IMR-90 (cell line): ENCODE measurements at regions not wholly inside any gene's neighbourhood (a gene's known extent, or its start where the extent isn't known, plus 50 kb on each side); places are given as distances from the start of the nearest gene placed in this dataset.

Experiments
- ATAC-seq: fragments of 200-7000 bp; cut with Tn5 transposase; 2 replicates; pipeline ENCODE4 v1.9.1; 2020; ENCODE audit warnings: low read depth, mild to moderate bottlenecking, moderate library complexity
- BruUV-seq: library from RNA; stranded (reverse); fragments of 400-500 nt; replicated peaks from 2 replicates; lab custom pipeline; 2021; lab: Mats Ljungman, UMichigan
- CTCF ChIA-PET: fragments of 300-600 bp; formaldehyde crosslinking; extraction: SDS; loops from one replicate; lab custom pipeline; 2021; ENCODE audit warnings: antibody characterized with exemption; lab: Yijun Ruan, JAX
- POLR2A ChIA-PET: fragments of 300-600 bp; sonication (Branson Sonifier 250); formaldehyde crosslinking; loops from one replicate; lab custom pipeline; 2022; ENCODE audit warnings: antibody characterized with exemption; ENCODE audit not compliant: unreplicated experiment; lab: Charles Lee
- DNase-seq: peaks from one replicate; pipeline ENCODE4 v3.0.0; 2013
- H2AFZ ChIP-seq: replicated peaks from 2 replicates; pipeline ENCODE3; 2013; ENCODE audit warnings: low read length, mild to moderate bottlenecking; ENCODE audit not compliant: poor library complexity
- H2AK5ac ChIP-seq: 2 replicates; pipeline ENCODE4 v1.6.1; 2013; ENCODE audit warnings: low read depth, low read length, inconsistent platforms
- H2AK9ac ChIP-seq: replicated peaks from 2 replicates; pipeline ENCODE3; 2013; ENCODE audit warnings: mild to moderate bottlenecking, low read depth, low read length, moderate library complexity; ENCODE audit not compliant: poor library complexity
- H2BK120ac ChIP-seq: 2 replicates; pipeline ENCODE4 v1.6.1; 2013; ENCODE audit warnings: low read depth, low read length, inconsistent platforms
- H2BK15ac ChIP-seq: 3 replicates; pipeline ENCODE4 v1.6.1; 2013; ENCODE audit warnings: low read depth, low read length, inconsistent platforms
- H2BK20ac ChIP-seq: 2 replicates; pipeline ENCODE4 v1.6.1; 2013; ENCODE audit warnings: low read depth, mild to moderate bottlenecking, inconsistent platforms, low read length, moderate library complexity
- H2BK5ac ChIP-seq: 2 replicates; pipeline ENCODE4 v1.6.1; 2013; ENCODE audit warnings: mild to moderate bottlenecking, low read depth, low read length, inconsistent platforms; ENCODE audit not compliant: poor library complexity, severe bottlenecking
- H3K14ac ChIP-seq: replicated peaks from 2 replicates; pipeline ENCODE4 v1.6.1; 2013; ENCODE audit warnings: low read depth, low read length, inconsistent platforms
- H3K18ac ChIP-seq: 2 replicates; pipeline ENCODE4 v1.6.1; 2013; ENCODE audit warnings: low read depth, low read length, control low read depth
- H3K23ac ChIP-seq: 2 replicates; pipeline ENCODE4 v1.6.1; 2013; ENCODE audit warnings: low read depth, low read length, inconsistent platforms
- H3K27ac ChIP-seq: 2 replicates; pipeline ENCODE4 v1.5.1; 2013; ENCODE audit warnings: mild to moderate bottlenecking, control low read depth, low read length; ENCODE audit not compliant: insufficient read depth
- H3K27me3 ChIP-seq: 2 replicates; pipeline ENCODE4 v1.6.1; 2013; ENCODE audit warnings: low read length; ENCODE audit not compliant: control insufficient read depth, insufficient read depth
- H3K36me3 ChIP-seq: 2 replicates; pipeline ENCODE4 v1.6.1; 2013; ENCODE audit warnings: low read length, mixed read lengths; ENCODE audit not compliant: control insufficient read depth, insufficient read depth
- H3K4ac ChIP-seq: 2 replicates; pipeline ENCODE4 v1.6.1; 2013; ENCODE audit warnings: low read depth, low read length, inconsistent platforms
- H3K4me1 ChIP-seq: 2 replicates; pipeline ENCODE4 v1.6.1; 2013; ENCODE audit warnings: low read length, mixed read lengths; ENCODE audit not compliant: control insufficient read depth, insufficient read depth
- H3K4me2 ChIP-seq: 2 replicates; pipeline ENCODE4 v1.6.1; 2013; ENCODE audit warnings: low read depth, mild to moderate bottlenecking, control low read depth, low read length, moderate library complexity
- H3K4me3 ChIP-seq: 2 replicates; pipeline ENCODE4 v1.5.1; 2013; ENCODE audit warnings: low read depth, mild to moderate bottlenecking, control low read depth, low read length, moderate library complexity; ENCODE audit not compliant: insufficient read depth
- H3K56ac ChIP-seq: 2 replicates; pipeline ENCODE4 v1.6.1; 2013; ENCODE audit warnings: low read length, inconsistent platforms; ENCODE audit not compliant: insufficient read depth; ENCODE audit errors: extremely low read depth
- H3K79me1 ChIP-seq, 2 experiments: 2 replicates each; pipeline ENCODE4 v1.6.1; 2013; ENCODE audit warnings: low read length in 2 of 2, inconsistent platforms in 1 of 2, low read depth in 1 of 2
- H3K9ac ChIP-seq: 2 replicates; pipeline ENCODE4 v1.6.1; 2013; ENCODE audit warnings: low read depth, low read length, control low read depth
- H3K9me1 ChIP-seq: 2 replicates; pipeline ENCODE4 v1.6.1; 2013; ENCODE audit warnings: low read length, inconsistent platforms; ENCODE audit not compliant: insufficient read depth
- H3K9me3 ChIP-seq: 2 replicates; pipeline ENCODE4 v1.6.1; 2013; ENCODE audit warnings: low read length; ENCODE audit not compliant: control insufficient read depth, insufficient read depth
- H4K20me1 ChIP-seq: 2 replicates; pipeline ENCODE4 v1.6.1; 2013; ENCODE audit warnings: low read length, inconsistent platforms; ENCODE audit not compliant: insufficient read depth
- H4K5ac ChIP-seq: 2 replicates; pipeline ENCODE4 v1.6.1; 2013; ENCODE audit warnings: mild to moderate bottlenecking, low read depth, low read length, control low read depth
- H4K8ac ChIP-seq, 2 experiments: 2 replicates each; pipeline ENCODE4 v1.6.1; 2013; ENCODE audit warnings: low read depth in 2 of 2, low read length in 2 of 2, control low read depth in 1 of 2, inconsistent platforms in 1 of 2
- H4K91ac ChIP-seq: 2 replicates; pipeline ENCODE4 v1.6.1; 2013; ENCODE audit warnings: low read depth, low read length, inconsistent platforms; ENCODE audit not compliant: insufficient read depth
- BHLHE40 ChIP-seq: fragments of 150-350 bp; IDR thresholded peaks from 2 replicates; pipeline ENCODE4 v1.6.1; 2016; ENCODE audit warnings: mild to moderate bottlenecking, low read depth, low read length
- CEBPB ChIP-seq: IDR thresholded peaks from 2 replicates; pipeline ENCODE4 v1.6.1; 2012; ENCODE audit warnings: low read depth, low read length, improper control_type of control experiment
- ELK1 ChIP-seq: fragments of 150-350 bp; IDR thresholded peaks from 2 replicates; pipeline ENCODE4 v1.6.1; 2016; ENCODE audit warnings: low read depth, mild to moderate bottlenecking, low read length, moderate library complexity, borderline replicate concordance
- MAFK ChIP-seq: IDR thresholded peaks from 2 replicates; pipeline ENCODE4 v1.6.1; 2012; ENCODE audit warnings: low read depth, low read length, improper control_type of control experiment
- MAZ ChIP-seq: IDR thresholded peaks from 2 replicates; pipeline ENCODE4 v1.6.1; 2012; ENCODE audit warnings: low read depth, mild to moderate bottlenecking, low read length, improper control_type of control experiment, moderate library complexity, borderline replicate concordance
- MXI1 ChIP-seq: IDR thresholded peaks from 2 replicates; pipeline ENCODE4 v1.6.1; 2012; ENCODE audit warnings: low read depth, mild to moderate bottlenecking, low read length, moderate library complexity, borderline replicate concordance
- POLR2A ChIP-seq: IDR thresholded peaks from 2 replicates; pipeline ENCODE4 v1.6.1; 2012; ENCODE audit warnings: mild to moderate bottlenecking, low read depth, low read length
- RCOR1 ChIP-seq: IDR thresholded peaks from 2 replicates; pipeline ENCODE4 v1.6.1; 2012; ENCODE audit warnings: mild to moderate bottlenecking, low read length, improper control_type of control experiment; ENCODE audit not compliant: insufficient replicate concordance
- USF2 ChIP-seq: fragments of 150-350 bp; IDR thresholded peaks from 2 replicates; pipeline ENCODE4 v1.6.1; 2017; ENCODE audit warnings: mild to moderate bottlenecking, antibody characterized with exemption, low read length, low read depth
- WGBS, 2 experiments: methylation state at CpG; one replicate each; pipeline versions ENCODE4 v1.1.5 to v1.1.7; 2013; ENCODE audit warnings: missing lambda C conversion rate in 2 of 2; ENCODE audit not compliant: insufficient read length in 1 of 2; ENCODE audit errors: extremely low coverage in 2 of 2; 5-methylcytosine and 5-hydroxymethylcytosine counted together
- dilution Hi-C: fragments of 300-500 bp; cut with HindIII; formaldehyde crosslinking; loops from one replicate; pipeline ENCODE4 v1.14.3; 2018; ENCODE audit warnings: low sequenced_read_pairs; ENCODE audit not compliant: unreplicated experiment
- in situ Hi-C: fragments of 300-500 bp; cut with MboI; formaldehyde crosslinking; loops from 3 replicates; pipeline ENCODE4 v1.14.3; 2019; ENCODE audit warnings: low sequenced_read_pairs, inconsistent platforms, mixed read lengths
- intact Hi-C: fragments of 100-400 bp; cut with micrococcal nuclease; formaldehyde crosslinking; loops from 2 replicates; pipeline ENCODE4 v1.10.0; 2022

- TF ChIP-seq USF2, result no peak
- no peak for TF ChIP-seq MAFK
- no peak for TF ChIP-seq BHLHE40
- TF ChIP-seq MXI1, result no peak
- TF ChIP-seq ELK1, result no peak
- TF ChIP-seq POLR2A, result no peak
- no peak for TF ChIP-seq CEBPB
- no peak for TF ChIP-seq RCOR1
- no peak for TF ChIP-seq MAZ
These were observed 2025.2 kb upstream of the IGFBP7 start for GRCh38 chr4:59135248-59135985.

More at GRCh38 chr4:59135248-59135985, 2025.2 kb upstream of the IGFBP7 start:
- no peak overlapping the region for H3K23ac ChIP-seq
- H3K18ac ChIP-seq, result no peak overlapping the region
- no peak overlapping the region for H3K4me2 ChIP-seq
- H3K9me1 ChIP-seq, result no peaks in the 10 kb centered on the region
- dilution Hi-C loops, result no loop called here
- H4K91ac ChIP-seq, result no peak overlapping the region
- no peaks in the 10 kb centered on the region for H3K27me3 ChIP-seq
- H3K4me3 ChIP-seq, result no peak overlapping the region
- no TSS peak for BruUV-seq
- H3K4me1 ChIP-seq, result no peaks in the 10 kb centered on the region
- no peak overlapping the region for H3K14ac ChIP-seq
- no peak overlapping the region for H4K5ac ChIP-seq
- no peak overlapping the region for H2BK15ac ChIP-seq
- H4K20me1 ChIP-seq, result no peaks in the 10 kb centered on the region
- H2AFZ ChIP-seq, result no peak overlapping the region
- ChIA-PET CTCF (no interaction called here), POLR2A (no interaction called here)
- H3K27ac ChIP-seq, result no peak overlapping the region
- DNase-seq, result no peak
- in situ Hi-C loops, result no loop called here
- no peaks in the 10 kb centered on the region for H3K36me3 ChIP-seq
- no peak overlapping the region for H2BK20ac ChIP-seq
- no peak overlapping the region for H4K8ac ChIP-seq
- 0 out of 2 replicates have a peak, but pooled peaks cover 2% of the 10 kb centered on the region for H3K9me3 ChIP-seq
- no peak overlapping the region for H3K4ac ChIP-seq
- H3K9ac ChIP-seq, result no peak overlapping the region
- no peak overlapping the region for H2AK9ac ChIP-seq
- ATAC-seq, result no peak
- WGBS, 2 experiments, result no CpG with 5 or more reads among the region's 1 CpG
- intact Hi-C loops, result no loop called here
- H3K56ac ChIP-seq, result no peak overlapping the region
- no peak overlapping the region for H2AK5ac ChIP-seq
- H3K79me1 ChIP-seq, result no peaks in the 10 kb centered on the region
- no peak overlapping the region for H2BK5ac ChIP-seq
- no peak overlapping the region for H2BK120ac ChIP-seq
